MG63 (cell line): ENCODE measurements at regions not wholly inside any gene's neighbourhood (a gene's known extent, or its start where the extent isn't known, plus 50 kb on each side); places are given as distances from the start of the nearest gene placed in this dataset.
A peak's percentile ranks its signal among the peaks of the same experiment; 100 is the strongest.
"Not testable (repeated sequence)": the region's sequence is repeated elsewhere in the genome, so short reads cannot be mapped to it uniquely, and the experiment has no call there.

Source experiments
- DNase-seq: peaks from one replicate; pipeline ENCODE4 v3.0.0-alpha.2; 2020
- H3K27me3 ChIP-seq: fragments of 250-450 bp; sonication (Bioruptor Pico); 2 replicates; pipeline ENCODE4 v1.5.1; 2020; ENCODE audit warnings: mild to moderate bottlenecking, moderate library complexity
- H3K36me3 ChIP-seq: fragments of 250-450 bp; sonication (Bioruptor Pico); 2 replicates; pipeline ENCODE4 v1.5.1; 2020; ENCODE audit warnings: mild to moderate bottlenecking, moderate library complexity
- H3K4me3 ChIP-seq: fragments of 250-450 bp; sonication (Bioruptor Pico); 2 replicates; pipeline ENCODE4 v1.5.1; 2020; ENCODE audit warnings: mild to moderate bottlenecking, moderate library complexity
- H3K9me3 ChIP-seq: fragments of 250-450 bp; sonication (Bioruptor Pico); 2 replicates; pipeline ENCODE4 v1.5.1; 2020; ENCODE audit warnings: mild to moderate bottlenecking, moderate library complexity

GRCh38 chr3:152756807-152757206 is 78.1 kb upstream of the P2RY1 start:
- Histone ChIP-seq H3K36me3 (no peaks in the 10 kb centered on the region), H3K4me3 (no peak overlapping the region), H3K9me3 (no peaks in the 10 kb centered on the region), H3K27me3 (0 out of 2 replicates have a peak, but pooled peaks cover 2% of the 10 kb centered on the region)
- DNase-seq: no peak

- no peak for DNase-seq
- no peak overlapping the region for H3K4me3 ChIP-seq
- no peaks in the 10 kb centered on the region for H3K27me3 ChIP-seq
- no peaks in the 10 kb centered on the region for H3K9me3 ChIP-seq
- no peaks in the 10 kb centered on the region for H3K36me3 ChIP-seq
Observed at GRCh38 chr3:152760024-152760563, 74.8 kb upstream of the P2RY1 start.

- no peak for DNase-seq
- H3K27me3 ChIP-seq: no peaks in the 10 kb centered on the region
- H3K36me3 ChIP-seq: no peaks in the 10 kb centered on the region
- peaks cover under 1% of the 10 kb centered on the region; the same call in 1 of the 2 replicates for H3K9me3 ChIP-seq
- H3K4me3 ChIP-seq: no peak overlapping the region
Observed at GRCh38 chr3:152760591-152760990, 74.3 kb upstream of the P2RY1 start.

- no peaks in the 10 kb centered on the region for H3K36me3 ChIP-seq
- DNase-seq: no peak
- H3K27me3 ChIP-seq: no peaks in the 10 kb centered on the region
- H3K4me3 ChIP-seq: no peak overlapping the region
- peaks cover 2% of the 10 kb centered on the region; the same call in 1 of the 2 replicates for H3K9me3 ChIP-seq
Observed at GRCh38 chr3:152768478-152768877, 66.5 kb upstream of the P2RY1 start.

GRCh38 chr3:152769523-152769922 is 65.4 kb upstream of the P2RY1 start:
- Histone ChIP-seq H3K36me3 (no peaks in the 10 kb centered on the region), H3K27me3 (no peaks in the 10 kb centered on the region), H3K4me3 (no peak overlapping the region), H3K9me3 (peaks cover 2% of the 10 kb centered on the region; the same call in 1 of the 2 replicates)
- DNase-seq: no peak

- DNase-seq: no peak
- Histone ChIP-seq H3K4me3 (no peak overlapping the region), H3K27me3 (no peaks in the 10 kb centered on the region), H3K36me3 (no peaks in the 10 kb centered on the region), H3K9me3 (peaks cover 2% of the 10 kb centered on the region; the same call in 1 of the 2 replicates)
Observed at GRCh38 chr3:152770296-152770695, 64.6 kb upstream of the P2RY1 start.

GRCh38 chr3:152771120-152771519 is 63.8 kb upstream of the P2RY1 start:
- H3K4me3 ChIP-seq: no peak overlapping the region
- no peak for DNase-seq
- H3K27me3 ChIP-seq: no peaks in the 10 kb centered on the region
- H3K9me3 ChIP-seq: no peaks in the 10 kb centered on the region
- no peaks in the 10 kb centered on the region for H3K36me3 ChIP-seq

GRCh38 chr3:152772674-152773225 is 62.2 kb upstream of the P2RY1 start:
- no peak for DNase-seq
- Histone ChIP-seq H3K36me3 (no peaks in the 10 kb centered on the region), H3K27me3 (no peaks in the 10 kb centered on the region)

GRCh38 chr3:152773633-152774032 is 61.3 kb upstream of the P2RY1 start:
- no peaks in the 10 kb centered on the region for H3K9me3 ChIP-seq
- H3K36me3 ChIP-seq: no peaks in the 10 kb centered on the region
- no peak for DNase-seq
- no peak overlapping the region for H3K4me3 ChIP-seq
- no peaks in the 10 kb centered on the region for H3K27me3 ChIP-seq

More at GRCh38 chr3:152772674-152773225, 62.2 kb upstream of the P2RY1 start:
- Histone ChIP-seq H3K4me3 (no peak overlapping the region), H3K9me3 (no peaks in the 10 kb centered on the region)

GRCh38 chr3:152774230-152774629 is 60.7 kb upstream of the P2RY1 start:
- H3K36me3 ChIP-seq, H3K27me3 ChIP-seq, H3K4me3 ChIP-seq, DNase-seq, H3K9me3 ChIP-seq: not testable (repeated sequence)

GRCh38 chr3:152778022-152778421 is 56.9 kb upstream of the P2RY1 start:
- Histone ChIP-seq H3K4me3 (no peak overlapping the region), H3K9me3 (no peaks in the 10 kb centered on the region), H3K27me3 (no peaks in the 10 kb centered on the region), H3K36me3 (no peaks in the 10 kb centered on the region)
- no peak for DNase-seq

GRCh38 chr3:152779653-152780052 is 55.3 kb upstream of the P2RY1 start:
- peak; percentile 9 for DNase-seq
- H3K36me3 ChIP-seq: no peaks in the 10 kb centered on the region
- no peaks in the 10 kb centered on the region for H3K27me3 ChIP-seq
- H3K4me3 ChIP-seq: no peak overlapping the region
- H3K9me3 ChIP-seq: no peaks in the 10 kb centered on the region

- no peak overlapping the region for H3K4me3 ChIP-seq
- H3K9me3 ChIP-seq: no peaks in the 10 kb centered on the region
- H3K27me3 ChIP-seq: no peaks in the 10 kb centered on the region
- H3K36me3 ChIP-seq: no peaks in the 10 kb centered on the region
- DNase-seq: no peak
Observed at GRCh38 chr3:152780553-152780952, 54.4 kb upstream of the P2RY1 start.

GRCh38 chr3:152785051-152785450 is 49.9 kb upstream of the P2RY1 start:
- Histone ChIP-seq H3K4me3 (no peak overlapping the region), H3K9me3 (no peaks in the 10 kb centered on the region), H3K27me3 (no peaks in the 10 kb centered on the region), H3K36me3 (no peaks in the 10 kb centered on the region)
- no peak for DNase-seq
